ENCODE measurements at regions not wholly inside any gene's neighbourhood (a gene's known extent, or its start where the extent isn't known, plus 50 kb on each side); places are given as distances from the start of the nearest gene placed in this dataset.

- Histone ChIP-seq H3K9ac (ENCODE audit: low read length) (no peak overlapping the region), H2AFZ (ENCODE audit: low read depth, low read length, severe bottlenecking) (no peak overlapping the region), H3F3A (ENCODE audit: insufficient read depth) (no peaks in the 10 kb centered on the region), H3K27me3 (ENCODE audit: low read length) (no peaks in the 10 kb centered on the region), H3K79me2 (ENCODE audit: insufficient read depth, low read length) (no peaks in the 10 kb centered on the region), H3K9me2 (replicated peaks; ENCODE audit: insufficient read depth, low read length) (no peaks in the 10 kb centered on the region), H3K36me3 (ENCODE audit: low read length) (no peaks in the 10 kb centered on the region), H3K9me3 (ENCODE audit: insufficient read depth, low read length) (no peaks in the 10 kb centered on the region), H3K27ac (ENCODE audit: low read depth, low read length) (no peak overlapping the region), H4K20me1 (ENCODE audit: low read depth, low read length) (no peaks in the 10 kb centered on the region), H3K4me3 (ENCODE audit: insufficient read depth, low read length, poor library complexity, severe bottlenecking) (no peak overlapping the region), H3K4me2 (ENCODE audit: low read depth, low read length, poor library complexity, severe bottlenecking) (no peak overlapping the region)
- TF ChIP-seq CTCF (IDR thresholded peaks at IDR 0.05; ENCODE audit: insufficient read depth, low read length, poor library complexity, severe bottlenecking) (no peak), EZH2phosphoT487 (conservative IDR thresholded peaks at IDR 0.05; ENCODE audit: low read length) (no peak)
Observed at GRCh38 chr1:73722055-73722454, 475.9 kb downstream of the LRRIQ3 start.

- Histone ChIP-seq H3K4me2 (ENCODE audit: low read depth, low read length, poor library complexity, severe bottlenecking) (no peak overlapping the region), H3K9me2 (replicated peaks; ENCODE audit: insufficient read depth, low read length) (no peaks in the 10 kb centered on the region), H4K20me1 (ENCODE audit: low read depth, low read length) (no peaks in the 10 kb centered on the region), H3K9ac (ENCODE audit: low read length) (no peak overlapping the region), H3F3A (ENCODE audit: insufficient read depth) (no peaks in the 10 kb centered on the region), H3K36me3 (ENCODE audit: low read length) (no peaks in the 10 kb centered on the region), H2AFZ (ENCODE audit: low read depth, low read length, severe bottlenecking) (no peak overlapping the region), H3K4me3 (ENCODE audit: insufficient read depth, low read length, poor library complexity, severe bottlenecking) (no peak overlapping the region), H3K27ac (ENCODE audit: low read depth, low read length) (no peak overlapping the region), H3K9me3 (ENCODE audit: insufficient read depth, low read length) (no peaks in the 10 kb centered on the region), H3K79me2 (ENCODE audit: insufficient read depth, low read length) (no peaks in the 10 kb centered on the region), H3K27me3 (ENCODE audit: low read length) (no peaks in the 10 kb centered on the region)
- TF ChIP-seq CTCF (IDR thresholded peaks at IDR 0.05; ENCODE audit: insufficient read depth, low read length, poor library complexity, severe bottlenecking) (no peak), EZH2phosphoT487 (conservative IDR thresholded peaks at IDR 0.05; ENCODE audit: low read length) (no peak)
Observed at GRCh38 chr1:73717976-73718375, 480.0 kb downstream of the LRRIQ3 start.

GRCh38 chr1:73711089-73711488, 486.9 kb downstream of the LRRIQ3 start:
- H4K20me1 ChIP-seq (ENCODE audit: low read depth, low read length), result no peaks in the 10 kb centered on the region
- TF ChIP-seq CTCF (IDR thresholded peaks at IDR 0.05; ENCODE audit: insufficient read depth, low read length, poor library complexity, severe bottlenecking), result no peak
- H2AFZ ChIP-seq (ENCODE audit: low read depth, low read length, severe bottlenecking), result no peak overlapping the region
- no peaks in the 10 kb centered on the region for H3K36me3 ChIP-seq (ENCODE audit: low read length)
- no peaks in the 10 kb centered on the region for H3K9me3 ChIP-seq (ENCODE audit: insufficient read depth, low read length)
- H3K4me3 ChIP-seq (ENCODE audit: insufficient read depth, low read length, poor library complexity, severe bottlenecking), result no peak overlapping the region
- no peaks in the 10 kb centered on the region for H3K9me2 ChIP-seq (replicated peaks; ENCODE audit: insufficient read depth, low read length)
- H3K27me3 ChIP-seq (ENCODE audit: low read length), result no peaks in the 10 kb centered on the region
- no peaks in the 10 kb centered on the region for H3K79me2 ChIP-seq (ENCODE audit: insufficient read depth, low read length)
- H3K27ac ChIP-seq (ENCODE audit: low read depth, low read length), result no peak overlapping the region
- no peak overlapping the region for H3K4me2 ChIP-seq (ENCODE audit: low read depth, low read length, poor library complexity, severe bottlenecking)
- H3K9ac ChIP-seq (ENCODE audit: low read length), result no peak overlapping the region
- H3F3A ChIP-seq (ENCODE audit: insufficient read depth), result no peaks in the 10 kb centered on the region

- H3K9me3 ChIP-seq (ENCODE audit: insufficient read depth, low read length), result no peaks in the 10 kb centered on the region
- no peak overlapping the region for H2AFZ ChIP-seq (ENCODE audit: low read depth, low read length, severe bottlenecking)
- no peak for TF ChIP-seq EZH2phosphoT487 (conservative IDR thresholded peaks at IDR 0.05; ENCODE audit: low read length)
- no peak for TF ChIP-seq CTCF (IDR thresholded peaks at IDR 0.05; ENCODE audit: insufficient read depth, low read length, poor library complexity, severe bottlenecking)
- no peak overlapping the region for H3K4me2 ChIP-seq (ENCODE audit: low read depth, low read length, poor library complexity, severe bottlenecking)
- no peaks in the 10 kb centered on the region for H4K20me1 ChIP-seq (ENCODE audit: low read depth, low read length)
- no peaks in the 10 kb centered on the region for H3F3A ChIP-seq (ENCODE audit: insufficient read depth)
- H3K79me2 ChIP-seq (ENCODE audit: insufficient read depth, low read length), result no peaks in the 10 kb centered on the region
- H3K36me3 ChIP-seq (ENCODE audit: low read length), result no peaks in the 10 kb centered on the region
- H3K4me3 ChIP-seq (ENCODE audit: insufficient read depth, low read length, poor library complexity, severe bottlenecking), result no peak overlapping the region
- no peaks in the 10 kb centered on the region for H3K27me3 ChIP-seq (ENCODE audit: low read length)
- no peaks in the 10 kb centered on the region for H3K9me2 ChIP-seq (replicated peaks; ENCODE audit: insufficient read depth, low read length)
- H3K9ac ChIP-seq (ENCODE audit: low read length), result no peak overlapping the region
- no peak overlapping the region for H3K27ac ChIP-seq (ENCODE audit: low read depth, low read length)
Observed at GRCh38 chr1:73701826-73702225, 496.1 kb downstream of the LRRIQ3 start.
